ENCODE measurements at regions not wholly inside any gene's neighbourhood (a gene's known extent, or its start where the extent isn't known, plus 50 kb on each side); places are given as distances from the start of the nearest gene placed in this dataset.
A peak's percentile ranks its signal among the peaks of the same experiment; 100 is the strongest.

GRCh38 chr6:47102331-47102730 lies 60.2 kb upstream of the ADGRF1 start:
- TF ChIP-seq, protein P1, sequence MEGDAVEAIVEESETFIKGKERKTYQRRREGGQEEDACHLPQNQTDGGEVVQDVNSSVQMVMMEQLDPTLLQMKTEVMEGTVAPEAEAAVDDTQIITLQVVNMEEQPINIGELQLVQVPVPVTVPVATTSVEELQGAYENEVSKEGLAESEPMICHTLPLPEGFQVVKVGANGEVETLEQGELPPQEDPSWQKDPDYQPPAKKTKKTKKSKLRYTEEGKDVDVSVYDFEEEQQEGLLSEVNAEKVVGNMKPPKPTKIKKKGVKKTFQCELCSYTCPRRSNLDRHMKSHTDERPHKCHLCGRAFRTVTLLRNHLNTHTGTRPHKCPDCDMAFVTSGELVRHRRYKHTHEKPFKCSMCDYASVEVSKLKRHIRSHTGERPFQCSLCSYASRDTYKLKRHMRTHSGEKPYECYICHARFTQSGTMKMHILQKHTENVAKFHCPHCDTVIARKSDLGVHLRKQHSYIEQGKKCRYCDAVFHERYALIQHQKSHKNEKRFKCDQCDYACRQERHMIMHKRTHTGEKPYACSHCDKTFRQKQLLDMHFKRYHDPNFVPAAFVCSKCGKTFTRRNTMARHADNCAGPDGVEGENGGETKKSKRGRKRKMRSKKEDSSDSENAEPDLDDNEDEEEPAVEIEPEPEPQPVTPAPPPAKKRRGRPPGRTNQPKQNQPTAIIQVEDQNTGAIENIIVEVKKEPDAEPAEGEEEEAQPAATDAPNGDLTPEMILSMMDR (IDR thresholded peaks at IDR 0.05), result no peak

GRCh38 chr6:47098570-47098993 lies 56.5 kb upstream of the ADGRF1 start:
- TF ChIP-seq, protein P1 (IDR thresholded peaks at IDR 0.05), result no peak

- TF ChIP-seq, protein P1 (IDR thresholded peaks at IDR 0.05), result peak; percentile 74
Observed at GRCh38 chr6:47097092-47097945, 55.2 kb upstream of the ADGRF1 start.

DNA sequence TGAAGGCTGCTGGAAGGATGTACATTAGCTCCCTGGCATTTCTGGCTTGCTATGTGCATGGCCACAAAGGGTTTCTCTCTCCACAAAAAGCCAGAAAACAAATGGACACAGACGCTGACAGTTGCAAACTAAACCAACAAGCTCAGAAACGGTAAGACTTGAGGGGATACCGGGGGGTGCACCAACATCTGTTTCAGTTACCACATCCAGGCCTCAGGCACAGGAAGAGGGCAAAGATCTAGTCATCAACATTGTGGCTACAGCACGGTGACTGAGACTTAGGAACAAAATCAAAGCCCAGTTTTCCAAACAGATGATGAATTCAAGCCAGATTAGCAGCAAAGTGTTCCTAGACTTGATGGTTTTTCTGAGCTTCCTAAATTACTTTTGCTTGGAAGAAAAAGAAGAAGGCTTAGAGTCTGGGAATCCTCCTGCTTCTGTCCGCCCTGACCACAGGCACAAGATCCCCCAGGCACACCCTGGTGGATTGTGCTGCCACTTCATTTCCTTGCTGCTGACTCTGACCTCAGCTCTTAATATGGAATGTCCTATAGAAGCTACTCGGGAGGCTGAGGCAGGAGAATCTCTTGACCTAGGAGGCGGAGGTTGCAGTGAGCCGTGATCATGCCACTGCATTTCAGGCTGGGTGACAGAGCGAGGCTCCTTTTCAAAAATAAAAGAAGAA lies 54.2 kb upstream of the ADGRF1 start:
- TF ChIP-seq, protein P1 (IDR thresholded peaks at IDR 0.05), result no peak

DNA sequence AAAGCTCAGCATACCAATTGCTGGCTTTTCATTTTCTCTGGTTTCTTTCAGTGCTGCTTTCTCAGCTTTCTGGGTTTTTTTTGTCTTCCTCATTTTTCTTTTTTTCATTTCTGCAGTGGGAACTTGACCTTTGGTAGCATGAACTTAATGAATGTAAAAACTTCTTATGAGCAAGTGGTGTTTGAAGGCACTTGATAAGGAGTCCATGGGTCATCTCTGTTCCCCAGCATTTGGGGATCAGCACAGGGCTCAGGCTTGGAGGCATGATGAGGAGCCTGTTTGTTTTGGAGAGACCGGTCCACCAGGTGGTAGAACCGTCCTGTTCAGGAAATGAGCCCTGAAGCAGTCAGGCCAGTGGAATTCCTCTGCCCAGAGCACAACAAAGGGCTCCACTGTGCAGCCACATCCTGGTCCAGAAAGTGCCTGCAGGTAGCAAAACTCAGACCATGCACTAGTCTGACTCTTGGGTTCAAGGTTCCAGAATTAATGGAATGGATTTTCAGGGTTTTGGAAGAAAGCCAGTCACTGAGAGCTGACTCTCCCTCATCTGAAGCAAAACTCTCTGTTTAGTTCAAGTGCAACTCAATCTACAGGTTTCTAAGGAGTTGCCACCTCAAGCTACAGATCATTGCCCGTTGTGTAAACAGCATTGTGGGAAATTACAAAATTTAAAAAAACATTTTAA lies 52.3 kb upstream of the ADGRF1 start:
- TF ChIP-seq, protein P1 (IDR thresholded peaks at IDR 0.05), result no peak

- TF ChIP-seq, protein P1 (IDR thresholded peaks at IDR 0.05), result no peak
Observed at GRCh38 chr6:47093169-47093568, 51.0 kb upstream of the ADGRF1 start.

- TF ChIP-seq, protein P1 (IDR thresholded peaks at IDR 0.05), result no peak
Observed at GRCh38 chr6:47091886-47092668, 49.9 kb upstream of the ADGRF1 start.

Measured in LNCAP (cell line).